OCI-LY7 (cell line): ENCODE measurements at regions not wholly inside any gene's neighbourhood (a gene's known extent, or its start where the extent isn't known, plus 50 kb on each side); places are given as distances from the start of the nearest gene placed in this dataset.

Experiments
- EZH2phosphoT487 ChIP-seq: fragments of 200-600 bp; sonication (generic); IDR thresholded peaks from 2 replicates; pipeline ENCODE4 v1.6.1; 2018; ENCODE audit warnings: low read depth, borderline replicate concordance, mild to moderate bottlenecking, mixed run types, antibody characterized with exemption, low read length, moderate library complexity, mixed read lengths
- TF ChIP-seq, protein P1 (sequence below): fragments of 200-600 bp; sonication (generic); conservative IDR thresholded peaks from 2 replicates; pipeline ENCODE4 v1.5.1; 2014; ENCODE audit warnings: mild to moderate bottlenecking, antibody characterized with exemption, low read length, moderate library complexity, mixed read lengths

DNA sequence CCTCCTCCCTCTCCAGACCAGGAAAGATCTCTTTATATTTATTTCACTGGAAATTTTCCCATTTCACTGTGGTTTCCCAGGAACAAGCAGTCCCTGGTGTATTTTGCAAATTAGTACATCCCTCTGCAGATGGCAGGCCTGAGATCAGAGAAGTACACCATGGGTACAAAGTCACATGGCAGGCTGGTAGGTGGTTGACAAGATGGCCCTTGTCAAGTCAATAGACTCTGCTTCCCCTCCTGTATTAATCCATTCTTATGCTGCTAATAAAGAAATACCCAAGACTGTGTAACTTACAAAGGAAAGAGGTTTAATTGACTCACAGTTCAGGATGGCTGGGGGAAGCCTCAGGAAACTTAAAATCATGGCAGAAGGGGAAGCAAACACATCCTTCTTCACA is 51.6 kb upstream of the KSR1 start:
- TF ChIP-seq, protein P1, sequence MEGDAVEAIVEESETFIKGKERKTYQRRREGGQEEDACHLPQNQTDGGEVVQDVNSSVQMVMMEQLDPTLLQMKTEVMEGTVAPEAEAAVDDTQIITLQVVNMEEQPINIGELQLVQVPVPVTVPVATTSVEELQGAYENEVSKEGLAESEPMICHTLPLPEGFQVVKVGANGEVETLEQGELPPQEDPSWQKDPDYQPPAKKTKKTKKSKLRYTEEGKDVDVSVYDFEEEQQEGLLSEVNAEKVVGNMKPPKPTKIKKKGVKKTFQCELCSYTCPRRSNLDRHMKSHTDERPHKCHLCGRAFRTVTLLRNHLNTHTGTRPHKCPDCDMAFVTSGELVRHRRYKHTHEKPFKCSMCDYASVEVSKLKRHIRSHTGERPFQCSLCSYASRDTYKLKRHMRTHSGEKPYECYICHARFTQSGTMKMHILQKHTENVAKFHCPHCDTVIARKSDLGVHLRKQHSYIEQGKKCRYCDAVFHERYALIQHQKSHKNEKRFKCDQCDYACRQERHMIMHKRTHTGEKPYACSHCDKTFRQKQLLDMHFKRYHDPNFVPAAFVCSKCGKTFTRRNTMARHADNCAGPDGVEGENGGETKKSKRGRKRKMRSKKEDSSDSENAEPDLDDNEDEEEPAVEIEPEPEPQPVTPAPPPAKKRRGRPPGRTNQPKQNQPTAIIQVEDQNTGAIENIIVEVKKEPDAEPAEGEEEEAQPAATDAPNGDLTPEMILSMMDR, result no peak
- TF ChIP-seq EZH2phosphoT487, result no peak
